ENCODE measurements at regions not wholly inside any gene's neighbourhood (a gene's known extent, or its start where the extent isn't known, plus 50 kb on each side); places are given as distances from the start of the nearest gene placed in this dataset.

DNA sequence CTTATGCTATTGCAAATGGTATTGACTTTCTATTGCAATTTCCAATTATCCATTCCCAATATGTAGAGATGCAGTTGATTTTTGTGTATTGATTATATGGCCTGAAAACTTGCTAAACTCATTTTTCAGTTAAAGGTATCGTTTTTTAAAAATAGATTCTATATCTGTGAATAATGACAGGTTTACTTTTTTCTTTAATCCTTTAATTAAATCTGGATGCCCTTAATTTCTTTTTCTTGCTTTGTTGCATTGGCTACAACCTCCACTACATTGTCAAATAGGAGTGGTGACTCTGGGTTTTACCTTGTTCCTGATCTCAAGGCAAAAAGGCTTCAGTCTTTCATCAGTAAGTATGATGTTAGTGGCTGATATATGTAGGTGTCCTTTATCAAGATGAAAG, 522.4 kb downstream of the MATN1 start:
- FAIRE-seq: no peak

GRCh38 chr1:30200161-30200560, 523.2 kb downstream of the MATN1 start:
- TF ChIP-seq, protein P1, sequence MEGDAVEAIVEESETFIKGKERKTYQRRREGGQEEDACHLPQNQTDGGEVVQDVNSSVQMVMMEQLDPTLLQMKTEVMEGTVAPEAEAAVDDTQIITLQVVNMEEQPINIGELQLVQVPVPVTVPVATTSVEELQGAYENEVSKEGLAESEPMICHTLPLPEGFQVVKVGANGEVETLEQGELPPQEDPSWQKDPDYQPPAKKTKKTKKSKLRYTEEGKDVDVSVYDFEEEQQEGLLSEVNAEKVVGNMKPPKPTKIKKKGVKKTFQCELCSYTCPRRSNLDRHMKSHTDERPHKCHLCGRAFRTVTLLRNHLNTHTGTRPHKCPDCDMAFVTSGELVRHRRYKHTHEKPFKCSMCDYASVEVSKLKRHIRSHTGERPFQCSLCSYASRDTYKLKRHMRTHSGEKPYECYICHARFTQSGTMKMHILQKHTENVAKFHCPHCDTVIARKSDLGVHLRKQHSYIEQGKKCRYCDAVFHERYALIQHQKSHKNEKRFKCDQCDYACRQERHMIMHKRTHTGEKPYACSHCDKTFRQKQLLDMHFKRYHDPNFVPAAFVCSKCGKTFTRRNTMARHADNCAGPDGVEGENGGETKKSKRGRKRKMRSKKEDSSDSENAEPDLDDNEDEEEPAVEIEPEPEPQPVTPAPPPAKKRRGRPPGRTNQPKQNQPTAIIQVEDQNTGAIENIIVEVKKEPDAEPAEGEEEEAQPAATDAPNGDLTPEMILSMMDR (IDR thresholded peaks at IDR 0.05; ENCODE audit: insufficient read depth, missing control alignments): no peak
- no peak for FAIRE-seq
- no peak for DNase-seq (ENCODE audit: insufficient read length, low spot score)

More for the DNA sequence above, 522.4 kb downstream of the MATN1 start:
- no peak for DNase-seq (ENCODE audit: insufficient read length, low spot score)
- TF ChIP-seq, protein P1 (IDR thresholded peaks at IDR 0.05; ENCODE audit: insufficient read depth, missing control alignments): no peak

DNA sequence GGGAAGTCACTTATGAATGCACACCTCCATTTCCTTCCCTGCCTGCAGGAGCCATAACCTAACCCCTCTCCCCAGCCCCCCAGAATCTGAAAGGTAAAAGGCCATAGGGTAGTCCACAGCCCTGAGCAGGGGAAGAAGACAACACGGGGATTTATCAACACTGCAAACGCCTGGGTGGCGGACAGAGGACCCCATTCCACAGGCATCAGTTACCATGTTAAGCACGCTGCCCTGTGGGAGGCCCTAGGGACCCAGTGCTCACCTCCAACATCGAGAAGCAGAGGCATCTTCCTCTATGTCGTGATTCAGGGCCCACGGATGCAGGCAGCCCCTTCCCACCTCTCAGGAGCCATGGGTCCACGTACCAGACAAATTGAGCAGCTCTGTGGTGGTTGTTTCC, 523.8 kb downstream of the MATN1 start:
- FAIRE-seq: no peak
- TF ChIP-seq, protein P1 (IDR thresholded peaks at IDR 0.05; ENCODE audit: insufficient read depth, missing control alignments): no peak
- DNase-seq (ENCODE audit: insufficient read length, low spot score): no peak

DNA sequence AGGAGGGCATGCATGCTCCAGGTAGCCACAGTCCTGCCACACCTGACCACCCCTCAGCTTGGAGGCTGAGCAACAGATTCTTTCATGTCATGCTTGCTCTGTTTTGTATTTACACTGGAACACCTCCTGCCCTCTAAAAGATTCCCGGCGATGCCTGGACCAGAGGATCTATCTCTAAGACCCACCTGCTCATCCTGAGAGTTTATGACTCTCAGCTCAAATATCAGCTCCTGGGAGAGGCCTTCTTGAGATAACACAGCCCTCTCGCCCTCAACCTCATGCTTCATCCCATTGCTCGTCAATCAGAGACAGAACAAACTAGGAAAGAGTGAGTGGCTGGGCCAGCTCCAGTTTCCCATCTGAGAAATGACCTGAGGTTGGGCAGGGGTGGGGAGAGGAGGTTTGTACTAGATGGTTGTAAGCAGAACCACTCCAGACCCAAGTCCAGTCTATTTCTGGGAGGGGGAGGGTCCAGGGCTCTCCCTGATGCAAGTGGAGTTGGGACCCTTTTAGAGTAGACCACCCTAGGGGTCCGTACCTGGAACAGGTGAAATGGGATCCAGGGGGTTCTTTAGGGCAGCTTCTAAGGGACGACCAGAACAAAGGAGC, 524.5 kb downstream of the MATN1 start:
- DNase-seq (ENCODE audit: insufficient read length, low spot score): no peak
- no peak for FAIRE-seq
- TF ChIP-seq, protein P1 (IDR thresholded peaks at IDR 0.05; ENCODE audit: insufficient read depth, missing control alignments): no peak

DNA sequence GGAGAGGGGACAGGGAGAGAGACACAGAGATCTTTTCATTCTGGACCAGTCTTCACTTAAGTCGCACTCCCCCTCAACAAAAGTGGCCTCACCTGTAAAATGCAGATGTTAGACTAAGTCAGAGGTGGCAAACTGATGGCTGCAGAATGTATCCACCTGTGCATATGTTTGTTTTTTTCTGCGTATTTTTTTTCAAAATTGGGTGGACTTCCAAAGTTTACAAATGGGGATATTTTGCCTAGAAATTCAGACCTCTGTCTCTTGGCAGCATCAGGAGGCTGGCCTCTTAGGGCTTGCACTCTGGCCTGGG, 525.0 kb downstream of the MATN1 start:
- TF ChIP-seq, protein P1 (IDR thresholded peaks at IDR 0.05; ENCODE audit: insufficient read depth, missing control alignments): no peak
- FAIRE-seq (no peak), DNase-seq (ENCODE audit: insufficient read length, low spot score) (no peak)

DNA sequence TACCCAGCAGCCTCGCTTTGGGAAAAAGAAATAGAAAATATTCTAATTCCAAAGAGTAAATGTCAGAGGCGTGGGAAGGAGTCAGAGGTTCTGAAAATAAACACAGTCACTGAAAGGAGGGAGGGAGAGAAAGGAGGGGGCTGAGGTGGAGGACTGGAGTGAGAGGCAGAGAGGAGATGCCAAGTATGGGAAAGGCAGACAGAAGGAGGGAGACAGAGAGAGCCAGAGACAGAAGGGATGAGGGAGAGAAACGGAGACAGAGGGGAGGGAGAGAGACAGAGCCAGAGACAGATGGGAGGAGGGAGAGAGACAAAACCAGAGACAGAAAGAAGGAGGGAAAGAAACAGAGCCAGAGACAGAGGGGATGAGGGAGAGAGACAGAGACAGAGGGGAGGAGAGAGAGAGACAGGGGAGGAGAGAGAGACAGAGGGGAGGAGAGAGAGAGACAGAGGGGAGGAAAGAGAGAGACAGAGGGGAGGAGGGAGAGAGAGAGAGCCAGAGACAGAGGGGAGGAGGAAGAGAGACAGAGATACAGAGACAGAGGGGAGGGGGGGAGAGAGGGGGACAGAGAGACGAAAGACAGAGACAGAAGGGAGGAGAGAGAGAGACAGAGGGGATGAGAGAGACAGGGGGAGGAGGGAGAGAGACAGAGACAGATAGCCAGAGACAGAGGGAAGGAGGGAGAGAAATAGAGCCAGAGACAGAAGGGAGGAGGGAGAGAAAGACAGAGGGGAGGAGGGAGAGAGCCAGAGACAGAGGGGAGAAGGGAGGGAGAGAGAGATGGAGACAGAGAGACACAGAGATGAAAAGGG, 525.5 kb downstream of the MATN1 start:
- TF ChIP-seq, protein P1 (IDR thresholded peaks at IDR 0.05; ENCODE audit: insufficient read depth, missing control alignments): no peak
- no peak for DNase-seq (ENCODE audit: insufficient read length, low spot score)
- FAIRE-seq: no peak

All from D721Med (cell line).